ENCODE measurements at regions not wholly inside any gene's neighbourhood (a gene's known extent, or its start where the extent isn't known, plus 50 kb on each side); places are given as distances from the start of the nearest gene placed in this dataset.
A peak's percentile ranks its signal among the peaks of the same experiment; 100 is the strongest.

GRCh38 chr3:72348357-72348756 is 499.9 kb downstream of the SHQ1 start:
- no peak for DNase-seq
- Mint-ChIP-seq H3K4me3 (no peak overlapping the region), H3K36me3 (ENCODE audit: low read depth) (no peaks in the 10 kb centered on the region), H3K9me3 (no peaks in the 10 kb centered on the region), H3K27me3 (ENCODE audit: low read depth, poor library complexity) (peaks cover 6% of the 10 kb centered on the region), H3K27ac (no peak overlapping the region), H3K4me1 (peaks cover 34% of the 10 kb centered on the region)
- no peak for TF ChIP-seq CTCF (IDR thresholded peaks at IDR 0.05)

GRCh38 chr3:72347819-72348319 is 500.4 kb downstream of the SHQ1 start:
- Mint-ChIP-seq H3K4me1 (peaks cover 30% of the 10 kb centered on the region), H3K27me3 (ENCODE audit: low read depth, poor library complexity) (peaks cover 4% of the 10 kb centered on the region), H3K36me3 (ENCODE audit: low read depth) (no peaks in the 10 kb centered on the region), H3K27ac (no peak overlapping the region), H3K4me3 (no peak overlapping the region), H3K9me3 (no peaks in the 10 kb centered on the region)
- peak; percentile 47 for DNase-seq
- no peak for TF ChIP-seq CTCF (IDR thresholded peaks at IDR 0.05)

GRCh38 chr3:72346526-72346926 is 501.7 kb downstream of the SHQ1 start:
- DNase-seq, result no peak

GRCh38 chr3:72345980-72346379 is 502.3 kb downstream of the SHQ1 start:
- H3K9me3 Mint-ChIP-seq, result no peaks in the 10 kb centered on the region
- peaks cover 36% of the 10 kb centered on the region for H3K4me1 Mint-ChIP-seq
- no peak overlapping the region for H3K4me3 Mint-ChIP-seq
- no peaks in the 10 kb centered on the region for H3K36me3 Mint-ChIP-seq (ENCODE audit: low read depth)
- DNase-seq, result no peak
- no peak overlapping the region for H3K27ac Mint-ChIP-seq
- peaks cover 4% of the 10 kb centered on the region for H3K27me3 Mint-ChIP-seq (ENCODE audit: low read depth, poor library complexity)
- no peak for TF ChIP-seq CTCF (IDR thresholded peaks at IDR 0.05)

More at GRCh38 chr3:72346526-72346926, 501.7 kb downstream of the SHQ1 start:
- Mint-ChIP-seq H3K27me3 (ENCODE audit: low read depth, poor library complexity) (peaks cover 4% of the 10 kb centered on the region), H3K4me1 (peaks cover 33% of the 10 kb centered on the region), H3K4me3 (no peak overlapping the region), H3K36me3 (ENCODE audit: low read depth) (no peaks in the 10 kb centered on the region), H3K9me3 (no peaks in the 10 kb centered on the region), H3K27ac (no peak overlapping the region)
- no peak for TF ChIP-seq CTCF (IDR thresholded peaks at IDR 0.05)

GRCh38 chr3:72345237-72345878 is 502.9 kb downstream of the SHQ1 start:
- Mint-ChIP-seq H3K27ac (no peak overlapping the region), H3K4me3 (no peak overlapping the region)
- DNase-seq, result no peak

More at GRCh38 chr3:72345237-72345878, 502.9 kb downstream of the SHQ1 start:
- TF ChIP-seq CTCF (IDR thresholded peaks at IDR 0.05), result no peak
- no peaks in the 10 kb centered on the region for H3K36me3 Mint-ChIP-seq (ENCODE audit: low read depth)
- H3K27me3 Mint-ChIP-seq (ENCODE audit: low read depth, poor library complexity), result peaks cover 4% of the 10 kb centered on the region
- H3K9me3 Mint-ChIP-seq, result no peaks in the 10 kb centered on the region
- H3K4me1 Mint-ChIP-seq, result peaks cover 37% of the 10 kb centered on the region
